GM06990 (cell line): ENCODE measurements at regions not wholly inside any gene's neighbourhood (a gene's known extent, or its start where the extent isn't known, plus 50 kb on each side); places are given as distances from the start of the nearest gene placed in this dataset.

Experiments
- DNase-seq: peaks from one replicate; pipeline ENCODE4 v3.0.0-alpha.2; 2011; ENCODE audit not compliant: insufficient read length; ENCODE audit errors: extremely low read depth
- H3K27me3 ChIP-seq: replicated peaks from 2 replicates; pipeline ENCODE4 v1.6.0; 2011; ENCODE audit warnings: low read length; ENCODE audit not compliant: control insufficient read depth, insufficient read depth
- H3K36me3 ChIP-seq: 2 replicates; pipeline ENCODE4 v1.5.1; 2011; ENCODE audit warnings: low read length; ENCODE audit not compliant: control insufficient read depth, insufficient read depth
- H3K4me3 ChIP-seq: replicated peaks from 2 replicates; pipeline ENCODE4 v1.5.1; 2011; ENCODE audit warnings: low read depth, mild to moderate bottlenecking, control low read depth, low read length
- CTCF ChIP-seq: IDR thresholded peaks from 2 replicates; pipeline ENCODE4 v1.5.1; 2011; ENCODE audit warnings: low read length, control low read depth, mild to moderate bottlenecking, inconsistent platforms; ENCODE audit not compliant: insufficient read depth, poor library complexity, severe bottlenecking

GRCh38 chr2:191530618-191531017 is 147.3 kb upstream of the NABP1 start:
- no peaks in the 10 kb centered on the region for H3K27me3 ChIP-seq
- DNase-seq, result no peak
- no peak overlapping the region for H3K4me3 ChIP-seq
- H3K36me3 ChIP-seq, result no peaks in the 10 kb centered on the region
- TF ChIP-seq CTCF, result no peak

- DNase-seq, result peak; percentile 12
- no peak overlapping the region for H3K4me3 ChIP-seq
- H3K27me3 ChIP-seq, result no peaks in the 10 kb centered on the region; the same call in none of the 2 replicates
- TF ChIP-seq CTCF, result no peak
- H3K36me3 ChIP-seq, result no peaks in the 10 kb centered on the region
Observed at GRCh38 chr2:191533693-191534180, 144.2 kb upstream of the NABP1 start.

- Histone ChIP-seq H3K36me3 (no peaks in the 10 kb centered on the region), H3K4me3 (no peak overlapping the region), H3K27me3 (no peaks in the 10 kb centered on the region; the same call in none of the 2 replicates)
- DNase-seq, result no peak
- no peak for TF ChIP-seq CTCF
Observed at GRCh38 chr2:191537921-191538320, 140.0 kb upstream of the NABP1 start.

GRCh38 chr2:191538334-191538903 is 139.5 kb upstream of the NABP1 start:
- Histone ChIP-seq H3K4me3 (no peak overlapping the region), H3K36me3 (no peaks in the 10 kb centered on the region), H3K27me3 (no peaks in the 10 kb centered on the region; the same call in none of the 2 replicates)
- DNase-seq, result no peak
- no peak for TF ChIP-seq CTCF

GRCh38 chr2:191539068-191539467 is 138.9 kb upstream of the NABP1 start:
- H3K36me3 ChIP-seq, result no peaks in the 10 kb centered on the region
- H3K4me3 ChIP-seq, result no peak overlapping the region
- no peaks in the 10 kb centered on the region; the same call in none of the 2 replicates for H3K27me3 ChIP-seq
- no peak for DNase-seq
- TF ChIP-seq CTCF, result peak; percentile 57

GRCh38 chr2:191540681-191541080 is 137.3 kb upstream of the NABP1 start:
- Histone ChIP-seq H3K4me3 (no peak overlapping the region), H3K27me3 (no peaks in the 10 kb centered on the region; the same call in none of the 2 replicates), H3K36me3 (no peaks in the 10 kb centered on the region)
- no peak for TF ChIP-seq CTCF
- no peak for DNase-seq
